NB4 (cell line): ENCODE measurements at regions not wholly inside any gene's neighbourhood (a gene's known extent, or its start where the extent isn't known, plus 50 kb on each side); places are given as distances from the start of the nearest gene placed in this dataset.
"Not testable (repeated sequence)": the region's sequence is repeated elsewhere in the genome, so short reads cannot be mapped to it uniquely, and the experiment has no call there.

Experiments used
- DNase-seq: peaks from one replicate; pipeline ENCODE4 v3.0.0; 2010; ENCODE audit warnings: low read depth
- H3K4me3 ChIP-seq: one replicate; pipeline ENCODE4 v1.5.1; 2011; ENCODE audit warnings: mild to moderate bottlenecking, low read depth, low read length, moderate library complexity
- MYC ChIP-seq: IDR thresholded peaks from 2 replicates; pipeline ENCODE4 v1.6.1; 2011; ENCODE audit warnings: low read depth, low read length
- POLR2A ChIP-seq: IDR thresholded peaks from 2 replicates; pipeline ENCODE4 v1.6.1; 2011; ENCODE audit warnings: mild to moderate bottlenecking; ENCODE audit not compliant: insufficient read length; ENCODE audit errors: extremely low read depth
- TF ChIP-seq, protein P1 (sequence below): IDR thresholded peaks from one replicate; pipeline ENCODE4 v1.5.1; 2012; ENCODE audit warnings: low read depth, low read length
- TF ChIP-seq, protein P2 (sequence below): IDR thresholded peaks from 2 replicates; pipeline ENCODE4 v1.6.1; 2011; ENCODE audit warnings: low read depth, low read length

DNA sequence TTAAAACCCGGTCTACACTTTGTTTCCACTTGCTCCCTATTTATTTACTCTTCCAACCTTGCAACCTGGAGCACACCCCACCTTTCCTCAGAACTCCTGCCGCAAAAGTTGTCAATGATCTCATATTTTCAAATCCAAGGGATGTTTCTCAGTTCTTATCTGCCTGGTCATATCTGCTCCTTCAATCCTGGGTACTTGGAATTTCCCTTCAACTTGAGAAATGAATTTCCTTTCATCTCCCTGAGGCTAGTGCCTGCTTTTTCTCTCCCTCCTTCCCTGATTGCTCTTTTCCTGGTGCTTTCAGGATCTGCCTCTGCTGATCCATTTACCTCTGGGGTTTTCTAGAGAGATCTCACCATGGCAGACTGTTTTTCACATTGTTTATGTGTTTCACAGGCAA is 154.8 kb upstream of the IRS2 start:
- no peak overlapping the region for H3K4me3 ChIP-seq
- no peak for DNase-seq
- no peak for TF ChIP-seq MYC
- TF ChIP-seq POLR2A, result no peak
- TF ChIP-seq, protein P1, sequence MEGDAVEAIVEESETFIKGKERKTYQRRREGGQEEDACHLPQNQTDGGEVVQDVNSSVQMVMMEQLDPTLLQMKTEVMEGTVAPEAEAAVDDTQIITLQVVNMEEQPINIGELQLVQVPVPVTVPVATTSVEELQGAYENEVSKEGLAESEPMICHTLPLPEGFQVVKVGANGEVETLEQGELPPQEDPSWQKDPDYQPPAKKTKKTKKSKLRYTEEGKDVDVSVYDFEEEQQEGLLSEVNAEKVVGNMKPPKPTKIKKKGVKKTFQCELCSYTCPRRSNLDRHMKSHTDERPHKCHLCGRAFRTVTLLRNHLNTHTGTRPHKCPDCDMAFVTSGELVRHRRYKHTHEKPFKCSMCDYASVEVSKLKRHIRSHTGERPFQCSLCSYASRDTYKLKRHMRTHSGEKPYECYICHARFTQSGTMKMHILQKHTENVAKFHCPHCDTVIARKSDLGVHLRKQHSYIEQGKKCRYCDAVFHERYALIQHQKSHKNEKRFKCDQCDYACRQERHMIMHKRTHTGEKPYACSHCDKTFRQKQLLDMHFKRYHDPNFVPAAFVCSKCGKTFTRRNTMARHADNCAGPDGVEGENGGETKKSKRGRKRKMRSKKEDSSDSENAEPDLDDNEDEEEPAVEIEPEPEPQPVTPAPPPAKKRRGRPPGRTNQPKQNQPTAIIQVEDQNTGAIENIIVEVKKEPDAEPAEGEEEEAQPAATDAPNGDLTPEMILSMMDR, result no peak
- TF ChIP-seq, protein P2, sequence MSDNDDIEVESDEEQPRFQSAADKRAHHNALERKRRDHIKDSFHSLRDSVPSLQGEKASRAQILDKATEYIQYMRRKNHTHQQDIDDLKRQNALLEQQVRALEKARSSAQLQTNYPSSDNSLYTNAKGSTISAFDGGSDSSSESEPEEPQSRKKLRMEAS, result no peak

DNA sequence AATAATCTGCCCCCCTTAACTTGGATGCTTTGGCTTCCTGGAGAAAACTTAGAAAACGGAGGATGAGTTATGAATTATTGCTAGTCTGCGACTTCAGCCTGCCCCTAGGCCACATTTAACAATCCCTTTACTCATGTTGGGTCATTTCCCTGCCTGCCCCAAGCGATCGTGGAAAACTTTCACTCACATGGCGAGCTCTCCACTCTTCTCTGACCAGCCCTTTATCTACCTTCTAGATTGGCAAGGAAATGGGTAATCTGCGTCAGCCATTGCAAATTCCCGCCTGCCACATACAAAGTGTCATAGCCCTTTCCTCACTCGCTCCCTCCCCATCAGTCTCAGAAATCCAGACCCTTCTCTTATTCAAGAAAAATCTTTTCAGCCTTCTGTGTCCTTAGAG is 154.3 kb upstream of the IRS2 start:
- DNase-seq, result no peak
- H3K4me3 ChIP-seq, result no peak overlapping the region
- TF ChIP-seq, protein P2, result no peak
- TF ChIP-seq, protein P1, result no peak
- no peak for TF ChIP-seq POLR2A
- TF ChIP-seq MYC, result no peak

DNA sequence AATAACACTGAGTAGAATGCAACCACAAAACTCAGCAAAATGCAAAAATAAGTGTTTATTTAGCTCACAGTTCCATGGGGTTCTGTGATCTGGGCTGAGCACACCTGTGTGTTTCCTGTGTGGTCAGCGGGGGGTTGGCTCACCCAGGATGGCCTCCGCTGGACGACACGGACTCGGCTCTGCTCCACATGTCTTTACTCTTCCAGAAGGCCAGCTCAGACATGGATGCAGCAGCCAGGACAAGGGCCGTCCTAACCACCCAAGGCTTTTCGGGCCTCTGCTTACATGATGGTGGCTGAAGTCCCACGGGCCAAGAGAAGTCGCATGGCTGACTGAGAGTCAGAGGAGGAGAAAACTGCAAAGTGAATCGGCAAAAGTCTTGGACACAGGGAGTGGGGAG is 153.5 kb upstream of the IRS2 start:
- DNase-seq, result no peak
- H3K4me3 ChIP-seq, result no peak overlapping the region
- TF ChIP-seq, protein P2, result no peak
- TF ChIP-seq MYC, result no peak
- TF ChIP-seq POLR2A, result no peak
- TF ChIP-seq, protein P1, result no peak

DNA sequence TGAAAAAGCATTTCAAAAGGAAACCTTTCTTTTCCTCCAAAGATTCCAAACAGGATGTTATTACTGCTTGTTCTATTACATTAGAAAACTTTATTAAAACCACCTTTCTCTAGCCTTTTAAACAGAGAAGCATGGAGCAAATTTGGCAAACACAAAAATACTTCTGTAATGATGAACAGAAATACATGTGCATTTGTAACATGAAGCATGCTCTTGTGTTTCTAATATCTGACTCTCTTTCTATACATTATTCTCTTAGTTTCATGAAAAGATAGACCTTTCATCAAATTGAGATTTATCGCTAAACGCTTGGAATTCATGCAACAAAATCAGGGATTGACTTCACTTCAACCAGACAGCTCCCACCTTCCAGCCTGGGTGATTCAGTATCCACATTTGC is 152.8 kb upstream of the IRS2 start:
- no peak overlapping the region for H3K4me3 ChIP-seq
- TF ChIP-seq MYC (no peak), POLR2A (no peak)
- TF ChIP-seq, protein P2, result no peak
- TF ChIP-seq, protein P1, result no peak
- DNase-seq, result no peak

DNA sequence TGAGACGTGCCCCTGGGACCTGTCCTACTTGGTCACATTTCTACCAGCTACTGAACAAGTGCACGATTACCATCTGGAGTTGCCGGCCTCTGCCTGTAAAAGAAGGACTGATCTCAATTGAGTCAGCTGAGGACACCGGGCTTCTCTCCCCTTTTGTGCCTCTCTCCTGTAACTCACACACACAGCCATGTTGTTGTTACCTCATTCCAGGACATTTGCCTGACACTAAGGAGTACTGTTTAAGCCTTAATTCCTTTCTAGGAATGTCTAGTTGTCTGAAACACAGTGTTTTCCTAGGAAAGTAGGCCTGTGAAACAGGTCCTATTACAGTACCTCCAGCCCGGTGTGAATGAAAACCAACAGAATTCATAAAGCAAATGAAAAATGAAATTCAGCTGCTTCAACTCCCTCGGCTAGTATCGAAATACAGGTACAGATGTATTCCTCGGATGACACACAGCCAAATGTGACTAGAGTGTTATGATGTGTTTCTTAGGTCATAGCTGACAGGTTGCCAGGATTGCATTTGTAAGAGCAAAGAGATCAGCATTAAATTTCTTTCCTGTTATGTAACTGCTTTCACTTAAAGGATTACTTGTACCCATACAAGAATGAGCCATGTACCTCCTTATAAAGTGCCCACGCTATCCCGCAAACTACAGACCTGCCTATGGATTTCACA is 152.0 kb upstream of the IRS2 start:
- no peak overlapping the region for H3K4me3 ChIP-seq
- DNase-seq, result no peak
- TF ChIP-seq POLR2A (no peak), MYC (no peak)
- TF ChIP-seq, protein P1, result no peak

DNA sequence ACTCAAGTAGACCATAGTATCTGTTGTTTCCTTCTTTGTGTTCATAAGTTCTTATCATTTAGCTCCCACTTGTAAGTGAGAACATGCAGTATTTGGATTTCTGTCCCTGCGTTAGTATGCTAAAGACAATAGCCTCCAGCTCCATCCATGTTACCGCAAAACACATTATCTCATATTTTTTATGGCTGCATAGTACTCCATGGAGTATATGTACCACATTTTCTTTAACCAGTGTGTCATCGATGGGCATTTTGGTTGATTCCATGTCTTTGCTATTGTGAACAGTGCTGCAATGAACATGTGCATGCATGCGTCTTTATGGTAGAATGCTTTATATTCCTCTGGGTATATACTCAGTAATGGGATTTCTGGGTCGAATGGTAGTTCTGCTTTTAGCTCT is 148.1 kb upstream of the IRS2 start:
- H3K4me3 ChIP-seq, DNase-seq: not testable (repeated sequence)
